Fibroblast of pulmonary artery (primary cell): ENCODE measurements at regions not wholly inside any gene's neighbourhood (a gene's known extent, or its start where the extent isn't known, plus 50 kb on each side); places are given as distances from the start of the nearest gene placed in this dataset.
"Not testable (repeated sequence)": the region's sequence is repeated elsewhere in the genome, so short reads cannot be mapped to it uniquely, and the experiment has no call there.

ENCODE experiments used
- DNase-seq: peaks from one replicate; pipeline ENCODE4 v3.0.0-alpha.2; 2010; ENCODE audit warnings: low read depth
- H3K4me3 ChIP-seq: replicated peaks from 2 replicates; pipeline ENCODE4 v1.5.1; 2011; ENCODE audit warnings: low read depth, mild to moderate bottlenecking, control low read depth, low read length, moderate library complexity
- TF ChIP-seq, protein P1 (sequence below): IDR thresholded peaks from 2 replicates; pipeline ENCODE4 v1.5.1; 2011; ENCODE audit warnings: mild to moderate bottlenecking, control low read depth, low read length, inconsistent platforms; ENCODE audit errors: missing control alignments

DNA sequence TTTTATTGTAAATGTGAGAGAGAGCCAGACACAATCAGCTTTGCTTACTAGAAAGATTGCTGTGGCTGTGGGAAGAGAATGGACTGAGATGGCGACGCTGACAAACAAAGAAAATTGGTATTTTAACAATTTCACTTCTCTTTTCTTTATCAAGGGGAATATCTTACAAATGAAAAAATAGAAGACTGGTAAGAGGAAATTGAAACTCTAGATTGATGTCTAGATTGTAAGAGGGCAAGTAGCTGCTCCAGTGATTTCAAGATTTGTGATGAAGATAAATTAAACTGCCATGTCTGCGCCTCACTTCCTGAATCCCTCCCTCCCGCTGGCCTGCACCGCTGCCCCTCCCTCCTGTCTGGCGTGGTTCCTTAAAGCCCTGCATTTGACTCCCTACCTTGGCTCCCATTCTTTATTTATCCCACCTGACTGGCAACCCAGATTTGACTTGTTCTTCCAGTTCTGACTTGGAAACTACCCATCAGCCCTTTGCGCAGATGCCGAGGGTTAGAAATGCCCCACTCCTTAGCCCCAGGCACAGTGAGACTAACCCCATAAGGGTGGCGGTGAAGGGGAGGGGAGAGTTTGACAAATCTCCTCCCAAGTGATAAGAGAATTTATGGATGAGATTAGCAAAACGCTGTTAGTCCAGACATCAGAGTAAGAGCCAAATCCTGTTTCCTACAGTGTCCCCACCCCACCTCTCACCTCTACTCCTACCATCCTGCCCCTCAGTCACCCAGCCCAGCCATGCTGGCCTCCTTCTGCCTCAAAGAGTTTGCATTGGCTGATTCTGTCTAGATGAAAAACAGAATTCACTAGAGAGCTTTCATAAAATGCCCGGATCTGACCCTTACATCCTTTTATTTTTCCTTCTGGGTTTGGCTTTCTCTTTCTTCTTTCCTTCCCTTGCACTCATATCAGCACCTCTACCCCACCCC lies 125.3 kb upstream of the ATF7IP start:
- DNase-seq, result no peak
- no peak overlapping the region for H3K4me3 ChIP-seq
- TF ChIP-seq, protein P1, sequence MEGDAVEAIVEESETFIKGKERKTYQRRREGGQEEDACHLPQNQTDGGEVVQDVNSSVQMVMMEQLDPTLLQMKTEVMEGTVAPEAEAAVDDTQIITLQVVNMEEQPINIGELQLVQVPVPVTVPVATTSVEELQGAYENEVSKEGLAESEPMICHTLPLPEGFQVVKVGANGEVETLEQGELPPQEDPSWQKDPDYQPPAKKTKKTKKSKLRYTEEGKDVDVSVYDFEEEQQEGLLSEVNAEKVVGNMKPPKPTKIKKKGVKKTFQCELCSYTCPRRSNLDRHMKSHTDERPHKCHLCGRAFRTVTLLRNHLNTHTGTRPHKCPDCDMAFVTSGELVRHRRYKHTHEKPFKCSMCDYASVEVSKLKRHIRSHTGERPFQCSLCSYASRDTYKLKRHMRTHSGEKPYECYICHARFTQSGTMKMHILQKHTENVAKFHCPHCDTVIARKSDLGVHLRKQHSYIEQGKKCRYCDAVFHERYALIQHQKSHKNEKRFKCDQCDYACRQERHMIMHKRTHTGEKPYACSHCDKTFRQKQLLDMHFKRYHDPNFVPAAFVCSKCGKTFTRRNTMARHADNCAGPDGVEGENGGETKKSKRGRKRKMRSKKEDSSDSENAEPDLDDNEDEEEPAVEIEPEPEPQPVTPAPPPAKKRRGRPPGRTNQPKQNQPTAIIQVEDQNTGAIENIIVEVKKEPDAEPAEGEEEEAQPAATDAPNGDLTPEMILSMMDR, result no peak

DNA sequence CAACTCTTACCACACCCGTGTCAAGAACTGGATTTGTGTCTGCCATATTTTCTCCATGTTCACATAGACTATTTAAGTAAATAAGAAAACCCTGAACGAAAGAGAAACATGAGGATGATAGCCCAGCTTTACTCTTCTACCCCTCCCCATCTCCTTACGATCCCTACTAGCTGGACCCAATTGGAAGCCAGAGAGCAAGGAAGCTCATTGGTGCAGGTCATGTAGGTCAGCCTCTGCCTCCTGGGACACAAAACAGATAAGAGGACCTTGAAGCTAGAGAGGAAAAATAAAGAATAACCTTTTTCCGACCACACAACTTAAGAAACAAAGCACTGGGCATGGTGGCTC lies 124.6 kb upstream of the ATF7IP start:
- no peak for DNase-seq
- TF ChIP-seq, protein P1, result no peak
- H3K4me3 ChIP-seq, result no peak overlapping the region

DNA sequence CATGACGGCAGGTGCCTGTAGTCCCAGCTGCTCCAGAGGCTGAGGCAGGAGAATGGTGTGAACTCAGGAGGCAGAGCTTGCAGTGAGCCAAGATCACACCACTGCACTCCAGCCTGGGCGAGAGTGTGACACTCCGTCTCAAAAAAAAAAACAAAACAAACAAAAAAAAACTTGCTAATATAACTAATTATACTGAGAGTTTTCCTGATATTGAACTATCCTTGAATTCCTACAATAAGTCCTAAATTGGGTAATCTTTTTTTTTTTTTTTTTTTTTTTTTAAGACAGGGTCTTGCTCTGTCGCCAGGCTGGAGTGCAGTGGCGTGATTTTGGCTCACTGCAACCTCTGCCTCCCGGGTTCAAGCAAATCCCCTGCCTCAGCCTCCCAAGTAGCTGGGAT lies 122.7 kb upstream of the ATF7IP start:
- not testable (repeated sequence) for H3K4me3 ChIP-seq, DNase-seq

DNA sequence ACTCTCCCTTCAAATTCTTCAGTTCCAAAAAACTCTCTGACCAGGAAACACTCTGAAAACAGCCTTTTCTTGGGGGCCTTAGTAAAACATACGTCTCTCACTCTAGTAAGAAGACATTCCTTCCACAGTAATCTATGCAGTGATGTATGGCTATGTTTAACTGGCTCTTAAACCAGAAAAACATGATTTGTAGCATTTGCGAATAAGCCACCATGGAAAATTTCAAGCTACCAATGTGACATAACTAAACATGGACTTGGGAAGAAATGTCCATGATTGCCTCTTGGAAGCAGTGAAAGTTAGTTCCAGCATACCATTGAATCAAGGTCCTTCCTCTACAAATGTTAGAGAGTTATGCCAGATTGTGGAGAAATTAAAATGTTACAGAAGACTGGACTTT lies 121.5 kb upstream of the ATF7IP start:
- TF ChIP-seq, protein P1, result no peak
- DNase-seq, result no peak
- no peak overlapping the region for H3K4me3 ChIP-seq

DNA sequence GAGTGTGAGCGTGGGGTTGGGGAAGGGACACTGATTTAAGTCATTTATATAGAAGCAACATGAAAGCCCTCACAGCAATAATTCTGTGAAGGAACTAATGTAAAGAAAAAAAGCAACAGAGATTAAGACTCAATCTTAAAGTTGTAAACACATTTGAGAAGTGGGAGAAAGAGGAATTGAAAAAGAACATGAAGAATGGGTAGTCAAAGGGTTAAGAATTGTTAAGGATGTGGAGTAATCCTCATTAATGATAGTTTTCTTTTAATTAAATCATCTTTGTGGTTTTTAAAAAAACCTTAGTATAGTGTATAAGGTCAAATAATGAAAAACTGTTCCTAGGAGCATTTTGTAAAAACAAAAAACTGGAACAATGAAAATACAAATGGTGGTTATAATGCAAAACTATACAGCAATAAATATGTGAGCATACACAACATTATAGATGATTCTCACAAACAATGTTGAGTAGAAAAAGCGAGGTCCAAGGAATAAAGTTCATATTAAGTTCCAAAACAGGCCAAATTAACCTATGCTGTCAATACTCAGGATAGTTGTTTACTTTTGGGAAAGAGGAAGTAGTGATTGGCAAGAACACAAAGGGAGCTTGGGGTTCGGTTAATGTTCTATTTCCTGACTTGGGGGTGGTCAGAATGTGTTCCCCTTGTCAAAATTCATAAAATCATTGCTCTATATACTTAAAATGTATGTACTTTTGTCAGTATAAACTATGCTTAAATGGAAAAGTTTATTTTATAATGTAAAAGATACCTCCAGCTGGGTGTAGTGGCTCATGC lies 120.4 kb upstream of the ATF7IP start:
- no peak overlapping the region for H3K4me3 ChIP-seq
- TF ChIP-seq, protein P1, result no peak
- no peak for DNase-seq

DNA sequence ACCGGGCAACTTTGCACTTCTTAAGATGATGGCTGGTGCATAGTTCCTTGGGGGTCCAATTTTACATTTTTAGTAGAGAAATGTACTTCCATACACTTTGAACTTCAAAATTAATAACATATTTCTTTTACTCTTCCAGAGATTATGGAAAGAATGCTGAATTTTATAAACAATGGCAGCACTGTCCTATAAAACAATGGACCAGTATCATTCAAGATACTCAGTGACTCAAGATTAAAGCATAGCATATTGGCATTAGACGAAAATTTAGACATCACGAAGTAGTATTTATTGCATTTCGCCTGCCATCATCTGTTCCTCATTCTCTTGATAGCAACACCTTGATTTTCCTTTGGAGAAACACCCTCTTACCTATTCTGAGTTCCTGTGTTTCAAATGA lies 118.3 kb upstream of the ATF7IP start:
- TF ChIP-seq, protein P1, result no peak
- no peak overlapping the region for H3K4me3 ChIP-seq
- no peak for DNase-seq

DNA sequence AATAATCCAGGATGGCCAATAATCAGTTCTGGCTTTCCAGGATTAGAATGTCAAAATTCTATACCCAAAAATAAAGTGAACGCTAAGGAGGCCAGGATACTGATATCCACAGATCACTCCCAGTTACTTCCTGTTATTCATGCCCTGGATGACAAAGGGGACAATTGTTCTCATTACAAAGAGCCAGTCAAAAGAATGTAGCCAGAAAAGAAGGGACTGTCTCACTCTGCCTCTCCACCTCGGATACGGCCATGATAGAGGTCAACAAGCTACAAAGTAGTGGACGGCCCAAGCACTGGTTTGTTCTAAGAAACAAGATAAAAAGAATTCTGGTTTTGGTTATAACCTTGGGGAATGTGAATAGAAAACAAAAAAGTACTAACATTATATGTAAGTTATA lies 116.1 kb upstream of the ATF7IP start:
- DNase-seq, result no peak
- no peak overlapping the region for H3K4me3 ChIP-seq
- TF ChIP-seq, protein P1, result no peak
